ENCODE measurements at regions not wholly inside any gene's neighbourhood (a gene's known extent, or its start where the extent isn't known, plus 50 kb on each side); places are given as distances from the start of the nearest gene placed in this dataset.

- TF ChIP-seq CTCF (IDR thresholded peaks at IDR 0.05) = no peak
- no peak for TF ChIP-seq ZFX (IDR thresholded peaks at IDR 0.05; ENCODE audit: borderline replicate concordance)
Observed at GRCh38 chr6:7033202-7033601, 74.6 kb upstream of the RREB1 start.

Data from 22Rv1 (cell line).